ENCODE measurements at regions not wholly inside any gene's neighbourhood (a gene's known extent, or its start where the extent isn't known, plus 50 kb on each side); places are given as distances from the start of the nearest gene placed in this dataset.

DNA sequence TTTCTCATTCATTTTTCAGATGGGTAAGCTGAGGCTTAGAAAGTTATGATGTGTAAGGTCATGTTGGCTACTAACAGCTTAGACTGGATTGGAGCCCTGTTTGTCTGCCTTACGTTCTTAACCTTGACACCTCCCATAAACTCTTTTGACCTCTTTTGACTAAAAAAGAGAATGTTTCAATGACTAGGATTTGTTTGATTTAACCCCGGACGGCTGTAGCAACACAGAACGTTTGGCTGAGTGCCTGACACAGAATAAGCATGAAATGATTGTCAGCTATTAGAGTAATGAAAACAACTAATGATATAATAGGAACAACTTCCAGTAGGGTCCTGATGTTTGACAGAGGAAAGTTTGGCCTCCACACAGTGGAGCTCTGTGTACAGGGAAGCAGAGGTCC, 83.3 kb upstream of the PDZD8 start:
- H3K9me3 ChIP-seq (ENCODE audit: control insufficient read depth, insufficient read depth, low read depth, low read length) = peaks cover 4% of the 10 kb centered on the region; the same call in 1 of the 2 replicates
- BruUV-seq (replicated peaks) = no TSS peak
- H3K4me1 ChIP-seq (ENCODE audit: control insufficient read depth, insufficient read depth, low read length) = peaks cover 16% of the 10 kb centered on the region
- in situ Hi-C loops (cut with HindIII; ENCODE audit: low pct_unique_long_range_greater_than_20kb, low sequenced_read_pairs) = no loop called here
- intact Hi-C loops (cut with micrococcal nuclease; ENCODE audit: unreplicated experiment) = no loop called here
- H3K4me3 ChIP-seq (ENCODE audit: low read depth in 2 of 2, low read length in 2 of 2) = no peak overlapping the region
- ATAC-seq = no peak
- POLR2A ChIA-PET = interaction anchor here (0.5 kb wide), 1 partner anchor 70 kb away, joined by 7 read pairs; no protein-coding TSS in a partner anchor
- TF ChIP-seq, protein P1, sequence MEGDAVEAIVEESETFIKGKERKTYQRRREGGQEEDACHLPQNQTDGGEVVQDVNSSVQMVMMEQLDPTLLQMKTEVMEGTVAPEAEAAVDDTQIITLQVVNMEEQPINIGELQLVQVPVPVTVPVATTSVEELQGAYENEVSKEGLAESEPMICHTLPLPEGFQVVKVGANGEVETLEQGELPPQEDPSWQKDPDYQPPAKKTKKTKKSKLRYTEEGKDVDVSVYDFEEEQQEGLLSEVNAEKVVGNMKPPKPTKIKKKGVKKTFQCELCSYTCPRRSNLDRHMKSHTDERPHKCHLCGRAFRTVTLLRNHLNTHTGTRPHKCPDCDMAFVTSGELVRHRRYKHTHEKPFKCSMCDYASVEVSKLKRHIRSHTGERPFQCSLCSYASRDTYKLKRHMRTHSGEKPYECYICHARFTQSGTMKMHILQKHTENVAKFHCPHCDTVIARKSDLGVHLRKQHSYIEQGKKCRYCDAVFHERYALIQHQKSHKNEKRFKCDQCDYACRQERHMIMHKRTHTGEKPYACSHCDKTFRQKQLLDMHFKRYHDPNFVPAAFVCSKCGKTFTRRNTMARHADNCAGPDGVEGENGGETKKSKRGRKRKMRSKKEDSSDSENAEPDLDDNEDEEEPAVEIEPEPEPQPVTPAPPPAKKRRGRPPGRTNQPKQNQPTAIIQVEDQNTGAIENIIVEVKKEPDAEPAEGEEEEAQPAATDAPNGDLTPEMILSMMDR (IDR thresholded peaks at IDR 0.05) = no peak
- TF ChIP-seq POLR2AphosphoS5 (IDR thresholded peaks at IDR 0.05; ENCODE audit: low read depth, low read length) (no peak), SIN3A (IDR thresholded peaks at IDR 0.05; ENCODE audit: borderline replicate concordance, insufficient read depth, low read depth, low read length) (no peak), TCF7L2 (IDR thresholded peaks at IDR 0.05; ENCODE audit: low read depth, low read length) (no peak), REST (IDR thresholded peaks at IDR 0.05; ENCODE audit: insufficient read depth in 1 of 2, low read depth in 2 of 2, low read length in 1 of 2) (no peak)
- H3K27ac ChIP-seq (ENCODE audit: low read length) = no peak overlapping the region
- CTCF ChIA-PET = interaction anchor here (0.9 kb wide), 1 partner anchor 1089 kb away, joined by 3 read pairs; no protein-coding TSS in a partner anchor
- DNase-seq (ENCODE audit: low read depth, low spot score) = no peak
- no peaks in the 10 kb centered on the region for H3K36me3 ChIP-seq (ENCODE audit: control insufficient read depth, insufficient read depth, low read length)
- H3K27me3 ChIP-seq (ENCODE audit: control insufficient read depth, insufficient read depth, low read length) = no peaks in the 10 kb centered on the region

DNA sequence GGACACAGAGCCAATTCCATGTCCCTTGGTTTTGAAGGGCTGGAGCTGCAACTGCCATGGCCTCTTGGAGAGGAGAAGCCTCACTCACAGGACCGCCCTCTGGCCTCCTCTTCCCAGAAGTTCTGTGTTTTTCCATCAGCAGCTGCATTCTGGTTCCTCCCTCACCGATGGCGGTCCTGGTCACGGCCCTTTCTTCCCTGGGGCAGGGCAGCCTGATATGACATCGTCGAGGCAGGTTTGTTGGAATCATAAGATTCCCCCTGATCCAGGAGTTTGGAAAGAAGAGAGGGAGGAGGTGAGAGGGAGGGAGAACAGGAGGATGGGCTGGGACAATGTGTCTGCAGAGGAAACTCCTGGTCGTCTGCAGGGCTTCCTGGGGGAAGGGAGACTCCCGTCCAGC, 82.7 kb upstream of the PDZD8 start:
- H3K27me3 ChIP-seq (ENCODE audit: control insufficient read depth, insufficient read depth, low read length) = no peaks in the 10 kb centered on the region
- POLR2A ChIA-PET = no interaction called here
- TF ChIP-seq POLR2AphosphoS5 (IDR thresholded peaks at IDR 0.05; ENCODE audit: low read depth, low read length) (no peak), REST (IDR thresholded peaks at IDR 0.05; ENCODE audit: insufficient read depth in 1 of 2, low read depth in 2 of 2, low read length in 1 of 2) (no peak), SIN3A (IDR thresholded peaks at IDR 0.05; ENCODE audit: borderline replicate concordance, insufficient read depth, low read depth, low read length) (no peak), TCF7L2 (IDR thresholded peaks at IDR 0.05; ENCODE audit: low read depth, low read length) (no peak)
- TF ChIP-seq, protein P1 (IDR thresholded peaks at IDR 0.05) = no peak
- H3K4me3 ChIP-seq (ENCODE audit: low read depth in 2 of 2, low read length in 2 of 2) = no peak overlapping the region
- BruUV-seq (replicated peaks) = no TSS peak
- no peak overlapping the region for H3K27ac ChIP-seq (ENCODE audit: low read length)
- H3K36me3 ChIP-seq (ENCODE audit: control insufficient read depth, insufficient read depth, low read length) = no peaks in the 10 kb centered on the region
- CTCF ChIA-PET = no interaction called here
- H3K4me1 ChIP-seq (ENCODE audit: control insufficient read depth, insufficient read depth, low read length) = peaks cover 16% of the 10 kb centered on the region
- no peak for DNase-seq (ENCODE audit: low read depth, low spot score)
- no peak for ATAC-seq
- intact Hi-C loops (cut with micrococcal nuclease; ENCODE audit: unreplicated experiment) (no loop called here), in situ Hi-C loops (cut with HindIII; ENCODE audit: low pct_unique_long_range_greater_than_20kb, low sequenced_read_pairs) (no loop called here)
- H3K9me3 ChIP-seq (ENCODE audit: control insufficient read depth, insufficient read depth, low read depth, low read length) = peaks cover 3% of the 10 kb centered on the region; the same call in 1 of the 2 replicates
